ENCODE measurements at regions not wholly inside any gene's neighbourhood (a gene's known extent, or its start where the extent isn't known, plus 50 kb on each side); places are given as distances from the start of the nearest gene placed in this dataset.

DNA sequence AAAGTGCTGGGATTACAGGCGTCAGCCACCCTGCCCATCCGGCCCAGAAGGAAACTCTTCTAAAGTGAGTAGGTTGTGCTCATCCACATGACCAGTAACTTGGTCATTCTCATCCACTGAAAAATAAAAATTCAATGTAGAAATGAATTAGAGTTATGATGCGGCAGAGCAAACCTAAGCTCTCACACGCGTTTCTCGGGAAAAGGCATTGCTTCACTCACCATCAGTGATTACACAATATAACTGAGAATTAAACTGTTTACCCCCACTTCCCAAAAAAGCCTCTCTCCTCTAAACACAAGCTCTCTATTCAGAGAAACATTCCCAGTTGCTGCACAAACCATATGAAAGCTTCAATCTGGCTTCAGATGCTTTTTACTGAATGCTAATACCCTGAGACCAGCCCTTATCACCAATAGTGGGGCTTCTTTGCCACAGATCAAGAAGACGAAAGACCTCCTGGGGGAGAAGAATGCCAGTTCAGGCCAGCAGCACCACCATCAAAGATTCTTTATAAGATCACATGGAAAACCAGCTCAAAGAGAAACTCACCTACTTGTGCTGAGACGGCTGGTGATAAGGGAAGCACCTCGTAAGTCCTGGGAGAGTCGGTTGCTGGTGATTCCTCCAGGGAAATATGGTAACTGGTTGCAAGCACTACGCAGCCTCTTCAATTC lies 121.5 kb upstream of the SFSWAP start:
- TF ChIP-seq, protein P1, sequence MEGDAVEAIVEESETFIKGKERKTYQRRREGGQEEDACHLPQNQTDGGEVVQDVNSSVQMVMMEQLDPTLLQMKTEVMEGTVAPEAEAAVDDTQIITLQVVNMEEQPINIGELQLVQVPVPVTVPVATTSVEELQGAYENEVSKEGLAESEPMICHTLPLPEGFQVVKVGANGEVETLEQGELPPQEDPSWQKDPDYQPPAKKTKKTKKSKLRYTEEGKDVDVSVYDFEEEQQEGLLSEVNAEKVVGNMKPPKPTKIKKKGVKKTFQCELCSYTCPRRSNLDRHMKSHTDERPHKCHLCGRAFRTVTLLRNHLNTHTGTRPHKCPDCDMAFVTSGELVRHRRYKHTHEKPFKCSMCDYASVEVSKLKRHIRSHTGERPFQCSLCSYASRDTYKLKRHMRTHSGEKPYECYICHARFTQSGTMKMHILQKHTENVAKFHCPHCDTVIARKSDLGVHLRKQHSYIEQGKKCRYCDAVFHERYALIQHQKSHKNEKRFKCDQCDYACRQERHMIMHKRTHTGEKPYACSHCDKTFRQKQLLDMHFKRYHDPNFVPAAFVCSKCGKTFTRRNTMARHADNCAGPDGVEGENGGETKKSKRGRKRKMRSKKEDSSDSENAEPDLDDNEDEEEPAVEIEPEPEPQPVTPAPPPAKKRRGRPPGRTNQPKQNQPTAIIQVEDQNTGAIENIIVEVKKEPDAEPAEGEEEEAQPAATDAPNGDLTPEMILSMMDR (conservative IDR thresholded peaks at IDR 0.05), result no peak
- Mint-ChIP-seq H3K36me3 (ENCODE audit: low read depth) (no peaks in the 10 kb centered on the region), H3K27me3 (ENCODE audit: low read depth) (no peaks in the 10 kb centered on the region), H3K27ac (ENCODE audit: unreplicated experiment) (no peak overlapping the region), H3K9me3 (no peaks in the 10 kb centered on the region), H3K4me1 (peaks cover 12% of the 10 kb centered on the region), H3K4me3 (no peak overlapping the region)
- no peak for DNase-seq (ENCODE audit: low read depth, low spot score)

DNA sequence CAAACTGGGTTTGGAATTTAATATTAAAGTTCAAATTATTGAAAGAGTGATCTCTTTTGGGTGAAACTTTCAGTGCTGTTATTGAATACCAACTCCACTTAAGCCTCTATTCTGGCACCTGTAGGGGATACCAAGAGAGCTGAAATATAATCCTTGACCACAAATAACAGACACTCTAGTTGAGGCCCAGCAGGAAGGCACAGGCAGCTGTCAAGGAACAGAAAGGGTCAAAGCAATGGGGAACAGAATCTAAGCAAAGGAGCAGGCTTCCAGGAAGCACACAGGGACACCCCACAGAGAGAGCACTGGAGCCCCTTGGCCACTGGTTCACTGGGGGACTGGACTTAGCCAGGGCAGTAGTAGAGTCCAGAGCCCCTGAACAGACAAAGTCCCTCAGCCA lies 120.9 kb upstream of the SFSWAP start:
- Mint-ChIP-seq H3K27me3 (ENCODE audit: low read depth) (no peaks in the 10 kb centered on the region), H3K4me1 (peaks cover 12% of the 10 kb centered on the region), H3K9me3 (no peaks in the 10 kb centered on the region), H3K36me3 (ENCODE audit: low read depth) (no peaks in the 10 kb centered on the region), H3K4me3 (no peak overlapping the region), H3K27ac (ENCODE audit: unreplicated experiment) (no peak overlapping the region)
- TF ChIP-seq, protein P1 (conservative IDR thresholded peaks at IDR 0.05), result no peak
- no peak for DNase-seq (ENCODE audit: low read depth, low spot score)

DNA sequence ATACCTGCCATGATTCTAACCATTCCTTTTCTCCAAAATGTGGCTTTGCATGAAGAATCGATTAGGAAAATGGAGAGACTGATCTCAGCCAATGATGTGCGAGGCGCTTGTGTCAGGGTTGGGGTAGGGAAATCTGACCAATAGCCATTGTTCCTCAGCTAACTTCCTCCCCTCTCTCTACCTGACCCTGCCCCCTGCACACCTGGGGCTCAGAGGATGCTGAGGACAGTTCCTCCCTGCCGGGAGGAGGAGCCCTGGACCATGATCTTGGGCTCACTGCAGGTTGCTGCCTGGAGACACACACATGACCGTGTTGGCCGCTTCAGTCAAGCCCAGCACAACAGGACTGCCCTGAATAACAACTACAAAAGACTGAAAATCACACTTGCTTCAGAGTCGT lies 119.8 kb upstream of the SFSWAP start:
- H3K4me1 Mint-ChIP-seq, result peaks cover 12% of the 10 kb centered on the region
- no peak for DNase-seq (ENCODE audit: low read depth, low spot score)
- TF ChIP-seq, protein P1 (conservative IDR thresholded peaks at IDR 0.05), result no peak
- no peaks in the 10 kb centered on the region for H3K36me3 Mint-ChIP-seq (ENCODE audit: low read depth)
- H3K9me3 Mint-ChIP-seq, result no peaks in the 10 kb centered on the region
- H3K4me3 Mint-ChIP-seq, result no peak overlapping the region
- no peak overlapping the region for H3K27ac Mint-ChIP-seq (ENCODE audit: unreplicated experiment)
- H3K27me3 Mint-ChIP-seq (ENCODE audit: low read depth), result no peaks in the 10 kb centered on the region

DNA sequence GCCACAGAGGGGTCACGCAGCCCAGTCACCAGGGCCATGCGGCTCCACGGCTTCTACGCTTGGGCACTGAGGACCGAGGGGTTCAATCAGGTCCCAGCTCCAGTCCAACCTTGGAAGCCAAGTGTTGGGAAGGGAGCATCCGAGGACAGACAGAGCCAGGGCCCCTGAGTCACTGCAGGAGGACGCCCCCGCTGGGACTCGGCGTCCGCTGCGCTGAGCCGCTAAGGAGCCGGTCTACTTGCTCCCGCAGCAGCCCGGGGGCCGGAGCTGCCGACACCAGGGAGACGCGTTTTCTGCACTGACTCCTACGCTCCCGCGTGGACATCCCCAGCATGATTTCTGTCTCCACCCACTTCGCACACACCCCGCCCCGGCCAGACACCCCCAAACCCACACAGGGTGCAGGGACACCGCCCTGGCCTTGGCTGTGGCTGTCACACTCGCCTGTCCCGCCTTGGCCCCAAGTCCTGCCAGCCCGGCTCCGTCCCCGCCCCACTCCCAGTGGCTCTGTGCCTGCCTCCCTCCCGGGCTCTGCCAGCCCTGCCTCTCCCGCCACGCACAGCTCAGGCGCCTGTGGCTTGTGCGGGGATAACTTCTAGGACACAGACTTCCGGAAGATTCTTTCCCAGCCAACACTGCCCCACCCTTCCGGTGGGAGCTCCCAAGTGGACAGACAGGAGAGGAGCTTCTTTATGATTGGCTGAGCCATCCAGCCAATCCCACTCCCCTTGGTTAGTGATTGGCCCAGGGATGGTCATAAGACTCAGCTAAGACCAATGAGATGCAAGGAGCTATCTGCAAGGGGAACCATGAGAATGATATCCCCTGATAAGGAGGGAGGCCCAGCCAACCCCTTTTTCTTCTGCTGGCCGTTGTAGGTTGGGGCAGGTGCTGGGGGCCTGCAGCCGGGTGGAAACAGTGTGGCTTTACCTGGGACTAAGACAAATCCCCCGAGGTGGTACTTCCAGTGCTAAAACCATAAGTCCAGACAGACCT lies 118.9 kb upstream of the SFSWAP start:
- H3K4me1 Mint-ChIP-seq, result peaks cover 12% of the 10 kb centered on the region
- H3K27ac Mint-ChIP-seq (ENCODE audit: unreplicated experiment), result no peak overlapping the region
- no peaks in the 10 kb centered on the region for H3K36me3 Mint-ChIP-seq (ENCODE audit: low read depth)
- TF ChIP-seq, protein P1 (conservative IDR thresholded peaks at IDR 0.05), result no peak
- no peak for DNase-seq (ENCODE audit: low read depth, low spot score)
- H3K4me3 Mint-ChIP-seq, result no peak overlapping the region
- H3K27me3 Mint-ChIP-seq (ENCODE audit: low read depth), result no peaks in the 10 kb centered on the region
- no peaks in the 10 kb centered on the region for H3K9me3 Mint-ChIP-seq

DNA sequence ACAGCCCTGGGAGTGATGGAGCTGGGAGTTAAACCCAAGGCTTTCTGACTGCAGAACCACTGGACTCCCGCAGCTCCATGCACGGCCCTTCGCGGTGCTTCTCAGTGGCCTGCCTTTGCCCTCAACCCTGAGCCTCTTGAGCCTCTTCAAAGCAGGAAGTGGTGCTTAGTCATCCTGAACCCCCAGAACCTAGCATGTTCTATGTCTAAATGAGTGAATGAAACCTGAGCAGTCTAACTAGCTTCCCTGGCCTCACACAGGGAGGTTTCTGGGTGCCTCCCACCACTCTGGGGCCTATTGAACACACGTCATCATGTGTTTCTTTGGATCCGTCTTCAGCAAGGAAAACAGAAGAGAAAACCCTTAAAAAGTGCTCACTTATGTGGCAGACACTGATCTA lies 117.9 kb upstream of the SFSWAP start:
- TF ChIP-seq, protein P1 (conservative IDR thresholded peaks at IDR 0.05), result no peak
- Mint-ChIP-seq H3K27ac (ENCODE audit: unreplicated experiment) (no peak overlapping the region), H3K36me3 (ENCODE audit: low read depth) (no peaks in the 10 kb centered on the region), H3K4me3 (no peak overlapping the region), H3K4me1 (peaks cover 12% of the 10 kb centered on the region), H3K9me3 (no peaks in the 10 kb centered on the region), H3K27me3 (ENCODE audit: low read depth) (no peaks in the 10 kb centered on the region)
- DNase-seq (ENCODE audit: low read depth, low spot score), result no peak

All from neural crest cell (in vitro differentiated cells).